ENCODE measurements at regions not wholly inside any gene's neighbourhood (a gene's known extent, or its start where the extent isn't known, plus 50 kb on each side); places are given as distances from the start of the nearest gene placed in this dataset.

- CTCF ChIA-PET: interaction anchor here (0.7 kb wide), 1 partner anchor 9 kb away, joined by 3 read pairs; no protein-coding TSS in a partner anchor
- H3K27ac ChIP-seq (ENCODE audit: extremely low read depth, low read depth, low read length): no peak overlapping the region
- no peak overlapping the region for H3K4me3 ChIP-seq (ENCODE audit: low read depth, low read length)
- H3K9me3 ChIP-seq (ENCODE audit: control insufficient read depth, insufficient read depth, low read depth, low read length): peaks cover 15% of the 10 kb centered on the region
- TF ChIP-seq ZBTB26 (tag by site-specific recombination; optimal IDR thresholded peaks at IDR 0.05) (no peak), ZNF518A (tag by site-specific recombination; conservative IDR thresholded peaks at IDR 0.05; ENCODE audit: low read depth) (no peak)
- H3K36me3 ChIP-seq (ENCODE audit: control insufficient read depth in 2 of 2, insufficient read depth in 1 of 2, low read length in 2 of 2): no peaks in the 10 kb centered on the region; a peak in 1 of 3 replicates
- H3K4me1 ChIP-seq (ENCODE audit: control insufficient read depth, insufficient read depth, low read length): no peaks in the 10 kb centered on the region
- POLR2A ChIA-PET: no interaction called here
These were observed 51.4 kb upstream of the XIST start for GRCh38 chrX:73903941-73904340.

Measured in HEK293 (cell line).